Stomach (tissue), 4 donors: ENCODE measurements at regions not wholly inside any gene's neighbourhood (a gene's known extent, or its start where the extent isn't known, plus 50 kb on each side); places are given as distances from the start of the nearest gene placed in this dataset.

ENCODE experiments used
- CTCF ChIP-seq, 7 experiments: fragments of 450-650 bp in 4 of 7; fragments of 200-600 bp in 3 of 7; sonication (generic) in 3 of 7; IDR thresholded peaks; one replicate each; pipeline ENCODE4 v1.5.1; 2016 to 2019; ENCODE audit warnings: antibody characterized with exemption in 7 of 7, control low read depth in 2 of 7, mild to moderate bottlenecking in 1 of 7
- EP300 ChIP-seq: sonication (generic); formaldehyde crosslinking; IDR thresholded peaks from one replicate; pipeline ENCODE4 v1.6.1; 2017; ENCODE audit warnings: antibody characterized with exemption
- POLR2AphosphoS5 ChIP-seq, 3 donors: sonication (generic); formaldehyde crosslinking; IDR thresholded peaks; one replicate each; pipeline ENCODE4 v1.6.1; 2016; ENCODE audit warnings: antibody characterized with exemption in 3 of 3

GRCh38 chr14:32019276-32019675, 57.8 kb upstream of the ARHGAP5 start:
- TF ChIP-seq CTCF (IDR thresholded peaks at IDR 0.05) = no peak
- no peak for TF ChIP-seq POLR2AphosphoS5 (IDR thresholded peaks at IDR 0.05)
- TF ChIP-seq EP300 = no peak
